ENCODE measurements at regions not wholly inside any gene's neighbourhood (a gene's known extent, or its start where the extent isn't known, plus 50 kb on each side); places are given as distances from the start of the nearest gene placed in this dataset.
"Not testable (repeated sequence)": the region's sequence is repeated elsewhere in the genome, so short reads cannot be mapped to it uniquely, and the experiment has no call there.

- Mint-ChIP-seq H3K27ac (no peak overlapping the region), H3K4me1 (peaks cover 38% of the 10 kb centered on the region), H3K9me3 (no peaks in the 10 kb centered on the region), H3K36me3 (ENCODE audit: low read depth) (no peaks in the 10 kb centered on the region), H3K4me3 (no peak overlapping the region), H3K27me3 (peaks cover 8% of the 10 kb centered on the region)
- DNase-seq (no peak), ATAC-seq (no peak)
These were observed 144.2 kb downstream of the PDCD6IP start for GRCh38 chr3:33942483-33943150.

GRCh38 chr3:33943277-33943676 lies 144.8 kb downstream of the PDCD6IP start:
- no peak overlapping the region for H3K27ac Mint-ChIP-seq
- H3K36me3 Mint-ChIP-seq (ENCODE audit: low read depth), result no peaks in the 10 kb centered on the region
- ATAC-seq (no peak), DNase-seq (no peak)
- H3K9me3 Mint-ChIP-seq, result no peaks in the 10 kb centered on the region
- no peak overlapping the region for H3K4me3 Mint-ChIP-seq
- peaks cover 38% of the 10 kb centered on the region for H3K4me1 Mint-ChIP-seq
- H3K27me3 Mint-ChIP-seq, result peaks cover 5% of the 10 kb centered on the region

- not testable (repeated sequence) for DNase-seq; H3K27ac Mint-ChIP-seq; H3K4me3 Mint-ChIP-seq; H3K9me3 Mint-ChIP-seq; H3K36me3 Mint-ChIP-seq (ENCODE audit: low read depth); H3K27me3 Mint-ChIP-seq; ATAC-seq
- peaks cover 17% of the 10 kb centered on the region for H3K4me1 Mint-ChIP-seq
These were observed 148.2 kb downstream of the PDCD6IP start for GRCh38 chr3:33946612-33947011.

GRCh38 chr3:33947272-33948195 lies 149.1 kb downstream of the PDCD6IP start:
- no peak for DNase-seq
- no peak for ATAC-seq
- Mint-ChIP-seq H3K4me3 (no peak overlapping the region), H3K27ac (no peak overlapping the region), H3K9me3 (no peaks in the 10 kb centered on the region), H3K27me3 (peaks cover 2% of the 10 kb centered on the region), H3K36me3 (ENCODE audit: low read depth) (no peaks in the 10 kb centered on the region), H3K4me1 (peaks cover 7% of the 10 kb centered on the region)

- ATAC-seq (no peak), DNase-seq (no peak)
- Mint-ChIP-seq H3K4me3 (no peak overlapping the region), H3K27me3 (no peaks in the 10 kb centered on the region), H3K36me3 (ENCODE audit: low read depth) (no peaks in the 10 kb centered on the region), H3K4me1 (no peaks in the 10 kb centered on the region), H3K27ac (no peak overlapping the region), H3K9me3 (no peaks in the 10 kb centered on the region)
These were observed 150.6 kb downstream of the PDCD6IP start for GRCh38 chr3:33949074-33949473.

- no peaks in the 10 kb centered on the region for H3K4me1 Mint-ChIP-seq
- H3K9me3 Mint-ChIP-seq, result no peaks in the 10 kb centered on the region
- no peak for DNase-seq
- H3K27me3 Mint-ChIP-seq, result no peaks in the 10 kb centered on the region
- H3K36me3 Mint-ChIP-seq (ENCODE audit: low read depth), result no peaks in the 10 kb centered on the region
- ATAC-seq, result no peak
- H3K4me3 Mint-ChIP-seq, result no peak overlapping the region
- H3K27ac Mint-ChIP-seq, result no peak overlapping the region
These were observed 156.5 kb downstream of the PDCD6IP start for GRCh38 chr3:33954956-33955355.

GRCh38 chr3:33956206-33956605 lies 157.8 kb downstream of the PDCD6IP start:
- Mint-ChIP-seq H3K9me3 (no peaks in the 10 kb centered on the region), H3K4me3 (no peak overlapping the region), H3K27me3 (peaks cover 2% of the 10 kb centered on the region), H3K27ac (no peak overlapping the region), H3K36me3 (ENCODE audit: low read depth) (no peaks in the 10 kb centered on the region), H3K4me1 (no peaks in the 10 kb centered on the region)
- DNase-seq, result no peak
- ATAC-seq, result no peak

- DNase-seq (no peak), ATAC-seq (no peak)
- H3K4me3 Mint-ChIP-seq, result no peak overlapping the region
- no peaks in the 10 kb centered on the region for H3K36me3 Mint-ChIP-seq (ENCODE audit: low read depth)
- H3K27ac Mint-ChIP-seq, result no peak overlapping the region
- H3K9me3 Mint-ChIP-seq, result no peaks in the 10 kb centered on the region
- H3K4me1 Mint-ChIP-seq, result no peaks in the 10 kb centered on the region
- H3K27me3 Mint-ChIP-seq, result peaks cover 2% of the 10 kb centered on the region
These were observed 158.3 kb downstream of the PDCD6IP start for GRCh38 chr3:33956776-33957175.

GRCh38 chr3:33957176-33957575 lies 158.7 kb downstream of the PDCD6IP start:
- Mint-ChIP-seq H3K27me3 (peaks cover 2% of the 10 kb centered on the region), H3K4me3 (no peak overlapping the region), H3K27ac (no peak overlapping the region), H3K9me3 (no peaks in the 10 kb centered on the region), H3K4me1 (no peaks in the 10 kb centered on the region), H3K36me3 (ENCODE audit: low read depth) (no peaks in the 10 kb centered on the region)
- ATAC-seq (no peak), DNase-seq (no peak)

- Mint-ChIP-seq H3K9me3 (no peaks in the 10 kb centered on the region), H3K27me3 (peaks cover 2% of the 10 kb centered on the region), H3K4me3 (no peak overlapping the region), H3K36me3 (ENCODE audit: low read depth) (no peaks in the 10 kb centered on the region), H3K4me1 (no peaks in the 10 kb centered on the region), H3K27ac (no peak overlapping the region)
- DNase-seq, result no peak
- no peak for ATAC-seq
These were observed 160.2 kb downstream of the PDCD6IP start for GRCh38 chr3:33958661-33959060.

GRCh38 chr3:33962396-33962795 lies 164.0 kb downstream of the PDCD6IP start:
- Mint-ChIP-seq H3K4me1 (no peaks in the 10 kb centered on the region), H3K36me3 (ENCODE audit: low read depth) (no peaks in the 10 kb centered on the region), H3K4me3 (no peak overlapping the region), H3K9me3 (no peaks in the 10 kb centered on the region), H3K27ac (no peak overlapping the region), H3K27me3 (peaks cover 2% of the 10 kb centered on the region)
- DNase-seq, result no peak
- ATAC-seq, result no peak

GRCh38 chr3:33970180-33970579 lies 171.8 kb downstream of the PDCD6IP start:
- H3K9me3 Mint-ChIP-seq, H3K4me1 Mint-ChIP-seq, ATAC-seq: not testable (repeated sequence)

GRCh38 chr3:33971055-33971454 lies 172.6 kb downstream of the PDCD6IP start:
- H3K9me3 Mint-ChIP-seq, result peaks cover 4% of the 10 kb centered on the region
- peaks cover 7% of the 10 kb centered on the region for H3K27me3 Mint-ChIP-seq
- DNase-seq (no peak), ATAC-seq (no peak)
- H3K36me3 Mint-ChIP-seq (ENCODE audit: low read depth), result no peaks in the 10 kb centered on the region
- H3K27ac Mint-ChIP-seq, result no peak overlapping the region
- no peak overlapping the region for H3K4me3 Mint-ChIP-seq
- H3K4me1 Mint-ChIP-seq, result no peaks in the 10 kb centered on the region

More at GRCh38 chr3:33970180-33970579, 171.8 kb downstream of the PDCD6IP start:
- DNase-seq; H3K4me3 Mint-ChIP-seq; H3K27ac Mint-ChIP-seq; H3K36me3 Mint-ChIP-seq (ENCODE audit: low read depth); H3K27me3 Mint-ChIP-seq: not testable (repeated sequence)

- Mint-ChIP-seq H3K27me3 (peaks cover 5% of the 10 kb centered on the region), H3K4me1 (no peaks in the 10 kb centered on the region), H3K4me3 (no peak overlapping the region)
These were observed 177.0 kb downstream of the PDCD6IP start for GRCh38 chr3:33975463-33975862.

GRCh38 chr3:33977227-33977626 lies 178.8 kb downstream of the PDCD6IP start:
- Mint-ChIP-seq H3K27me3 (no peaks in the 10 kb centered on the region), H3K4me1 (no peaks in the 10 kb centered on the region), H3K27ac (no peak overlapping the region), H3K9me3 (no peaks in the 10 kb centered on the region), H3K36me3 (ENCODE audit: low read depth) (no peaks in the 10 kb centered on the region), H3K4me3 (no peak overlapping the region)
- DNase-seq (no peak), ATAC-seq (no peak)

More at GRCh38 chr3:33975463-33975862, 177.0 kb downstream of the PDCD6IP start:
- H3K9me3 Mint-ChIP-seq, result no peaks in the 10 kb centered on the region
- H3K27ac Mint-ChIP-seq, result no peak overlapping the region
- no peak for DNase-seq
- ATAC-seq, result no peak
- H3K36me3 Mint-ChIP-seq (ENCODE audit: low read depth), result no peaks in the 10 kb centered on the region

Data from activated naive CD8-positive, alpha-beta T cell treated with anti-CD3 and anti-CD28 coated beads, Interleukin-2, amount 50 U/mL, for 24 hours (primary cell).